ENCODE measurements at regions not wholly inside any gene's neighbourhood (a gene's known extent, or its start where the extent isn't known, plus 50 kb on each side); places are given as distances from the start of the nearest gene placed in this dataset.

DNA sequence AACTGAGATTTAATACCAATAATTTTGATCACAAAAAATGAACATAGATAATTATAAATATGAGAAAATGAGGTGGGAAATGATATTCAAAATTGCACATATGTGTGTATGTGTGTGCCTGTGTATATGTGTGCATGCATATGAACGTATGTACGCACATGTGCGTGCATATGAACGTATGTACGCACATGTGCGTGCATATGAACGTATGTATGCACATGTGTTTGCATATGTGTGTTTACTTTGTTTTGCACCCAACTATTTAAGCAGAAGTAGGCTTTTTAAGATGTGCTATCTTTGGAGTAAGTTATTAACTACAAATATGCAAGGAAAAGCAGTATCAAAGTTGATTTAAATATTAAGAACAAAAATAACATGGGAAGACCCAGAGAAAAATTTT is 484.3 kb downstream of the EPHA4 start:
- TF ChIP-seq, protein P1, sequence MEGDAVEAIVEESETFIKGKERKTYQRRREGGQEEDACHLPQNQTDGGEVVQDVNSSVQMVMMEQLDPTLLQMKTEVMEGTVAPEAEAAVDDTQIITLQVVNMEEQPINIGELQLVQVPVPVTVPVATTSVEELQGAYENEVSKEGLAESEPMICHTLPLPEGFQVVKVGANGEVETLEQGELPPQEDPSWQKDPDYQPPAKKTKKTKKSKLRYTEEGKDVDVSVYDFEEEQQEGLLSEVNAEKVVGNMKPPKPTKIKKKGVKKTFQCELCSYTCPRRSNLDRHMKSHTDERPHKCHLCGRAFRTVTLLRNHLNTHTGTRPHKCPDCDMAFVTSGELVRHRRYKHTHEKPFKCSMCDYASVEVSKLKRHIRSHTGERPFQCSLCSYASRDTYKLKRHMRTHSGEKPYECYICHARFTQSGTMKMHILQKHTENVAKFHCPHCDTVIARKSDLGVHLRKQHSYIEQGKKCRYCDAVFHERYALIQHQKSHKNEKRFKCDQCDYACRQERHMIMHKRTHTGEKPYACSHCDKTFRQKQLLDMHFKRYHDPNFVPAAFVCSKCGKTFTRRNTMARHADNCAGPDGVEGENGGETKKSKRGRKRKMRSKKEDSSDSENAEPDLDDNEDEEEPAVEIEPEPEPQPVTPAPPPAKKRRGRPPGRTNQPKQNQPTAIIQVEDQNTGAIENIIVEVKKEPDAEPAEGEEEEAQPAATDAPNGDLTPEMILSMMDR (IDR thresholded peaks at IDR 0.05): no peak
- TF ChIP-seq POLR2A (IDR thresholded peaks at IDR 0.05): no peak
